AML-193 (cell line): ENCODE measurements at regions not wholly inside any gene's neighbourhood (a gene's known extent, or its start where the extent isn't known, plus 50 kb on each side); places are given as distances from the start of the nearest gene placed in this dataset.
"Not testable (repeated sequence)": the region's sequence is repeated elsewhere in the genome, so short reads cannot be mapped to it uniquely, and the experiment has no call there.

Experiments used
- DNase-seq, 2 experiments: peaks; one replicate each; lab custom pipeline; 2025; lab: John Stamatoyannopoulos, UW

DNA sequence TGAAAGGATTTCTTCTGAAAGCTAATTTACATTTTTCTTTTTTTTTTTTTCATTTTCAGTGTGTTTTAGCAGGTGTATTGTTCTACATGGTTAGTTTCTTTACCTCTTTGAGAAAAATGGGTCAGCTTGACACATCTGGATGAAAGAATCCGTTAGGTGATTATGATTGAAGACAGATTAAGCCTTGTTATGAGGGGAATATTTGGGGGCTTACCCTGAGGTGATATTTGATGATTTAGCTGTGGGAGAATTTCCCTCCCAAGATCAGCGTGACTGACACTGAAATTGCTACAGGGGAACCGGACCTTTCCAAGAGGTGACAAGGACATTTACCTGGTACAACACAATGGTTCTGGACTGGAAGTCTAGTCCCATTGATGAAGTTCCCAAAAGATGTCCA is 147.5 kb downstream of the NFKBIZ start:
- DNase-seq = no peak

DNA sequence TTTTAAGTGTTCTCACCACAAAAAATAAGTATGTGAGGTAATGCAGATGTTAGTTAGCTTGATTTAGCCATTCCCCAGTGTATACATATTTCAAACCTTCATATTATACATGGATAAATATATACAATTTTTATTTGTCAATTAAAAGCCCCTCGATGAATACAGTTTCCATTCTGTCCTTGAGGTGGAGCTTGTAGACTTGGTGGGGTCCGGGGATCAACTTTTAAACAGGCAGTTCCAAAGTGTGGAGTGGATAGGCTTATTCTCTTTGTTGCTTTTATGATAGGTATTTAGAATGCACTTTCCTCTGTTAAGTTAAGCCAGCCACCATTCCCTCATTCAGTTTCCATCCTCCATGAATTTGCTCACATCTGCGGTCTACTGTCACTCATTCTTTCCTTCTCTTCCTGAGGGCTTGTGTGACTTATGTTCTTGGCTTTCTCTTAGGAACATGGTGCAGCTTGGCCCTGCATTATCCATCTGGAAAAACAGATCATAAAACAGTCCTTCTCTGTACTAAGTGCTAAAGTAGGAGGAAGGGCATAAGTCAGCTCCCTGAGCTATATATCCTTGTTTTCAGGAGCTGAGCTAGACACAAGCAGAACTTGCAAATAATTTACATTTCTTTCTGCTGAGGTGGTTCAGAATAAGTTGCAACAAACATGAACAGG is 149.1 kb downstream of the NFKBIZ start:
- DNase-seq = no peak

DNA sequence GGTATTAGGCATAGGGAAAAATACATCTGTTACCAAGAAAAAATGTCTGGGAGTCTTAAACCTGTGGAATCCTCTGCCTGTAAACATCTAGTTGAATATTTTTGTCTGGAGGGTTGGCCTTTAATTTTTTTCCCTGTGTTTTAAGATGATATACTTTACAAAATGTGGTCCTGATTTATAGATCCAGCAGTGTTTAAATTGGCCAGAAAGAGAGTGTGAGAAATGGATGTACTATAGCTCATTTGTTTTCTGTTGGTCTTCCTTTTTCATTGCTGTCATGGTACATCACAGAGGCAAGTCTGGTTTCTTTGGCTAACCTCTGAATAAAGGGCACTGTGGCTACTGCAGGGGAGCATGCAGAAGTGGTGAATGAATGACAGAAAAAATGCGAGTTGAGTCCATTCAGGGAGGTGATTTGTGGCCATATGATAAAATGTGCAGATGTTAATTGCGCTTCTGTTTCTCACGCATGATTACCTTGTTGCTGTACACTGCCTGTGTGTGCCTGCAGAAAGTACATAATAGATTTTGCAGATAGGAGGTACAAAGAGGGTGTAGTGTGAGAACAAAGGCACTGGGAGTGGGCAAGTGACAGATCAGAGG is 150.0 kb downstream of the NFKBIZ start:
- no peak for DNase-seq

DNA sequence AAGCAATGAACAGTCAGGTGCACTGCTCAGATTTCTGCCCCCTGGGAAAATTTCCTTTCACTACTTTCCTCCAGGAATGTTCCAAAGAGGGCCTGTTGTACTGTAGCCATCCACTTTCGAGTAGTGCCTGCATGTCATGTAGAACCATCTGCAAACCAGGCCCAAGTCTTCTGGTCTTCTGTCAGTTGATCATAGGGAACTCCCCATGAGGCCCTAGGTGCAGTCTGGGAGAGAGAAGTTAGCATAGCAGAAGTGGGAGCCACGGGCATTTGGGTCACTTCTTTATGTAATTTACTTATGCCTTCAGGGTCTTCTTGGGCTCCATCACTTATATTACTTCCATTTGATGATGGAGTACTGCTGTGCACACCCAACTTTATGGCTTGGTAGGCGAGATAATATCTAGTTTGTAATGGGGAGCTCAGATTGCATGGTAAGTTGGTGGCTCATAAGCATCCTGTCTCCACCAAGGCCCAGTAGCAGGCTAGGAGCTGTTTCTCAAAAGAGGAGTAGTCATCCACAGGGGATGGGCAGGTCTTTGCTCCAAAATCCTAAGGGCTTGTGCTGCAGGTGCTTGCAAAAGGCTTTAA is 151.4 kb downstream of the NFKBIZ start:
- no peak for DNase-seq

DNA sequence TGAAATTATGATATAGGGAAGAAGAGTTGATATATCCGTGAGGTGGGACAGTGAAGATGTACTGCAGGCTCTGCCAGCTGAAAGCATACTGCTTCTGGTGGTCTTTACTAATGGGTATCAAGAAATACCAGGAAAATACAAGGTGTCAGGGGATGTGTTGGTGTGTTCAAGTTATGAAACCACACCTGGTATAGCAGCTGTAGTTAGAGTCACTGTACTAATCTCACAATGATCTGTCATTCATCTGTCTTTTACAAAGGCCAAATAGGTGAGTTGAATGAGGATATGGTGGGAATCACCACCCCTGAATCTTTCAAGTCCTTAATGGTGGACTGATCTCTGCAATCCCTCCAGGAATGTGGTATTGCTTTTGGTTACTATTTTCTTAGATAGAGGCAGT is 152.7 kb downstream of the NFKBIZ start:
- DNase-seq = no peak

DNA sequence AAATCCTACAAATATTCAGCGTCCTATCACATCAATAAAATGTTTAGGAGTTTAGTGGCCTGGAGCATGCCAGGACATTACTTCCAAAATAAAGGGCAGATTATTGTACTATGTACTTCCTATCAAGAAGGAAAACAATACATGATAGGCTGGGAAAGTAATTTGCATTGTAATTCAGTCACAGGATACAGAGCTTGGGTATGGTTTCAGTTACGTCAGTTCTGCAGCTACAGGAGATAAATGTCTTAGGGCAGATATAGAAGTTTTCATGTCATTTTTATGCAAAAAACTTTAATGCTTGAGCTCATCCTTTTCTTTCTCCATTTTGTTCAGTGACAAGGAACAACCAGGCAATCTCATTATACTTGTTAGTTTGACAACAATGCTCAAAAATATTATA is 155.2 kb downstream of the NFKBIZ start:
- no peak for DNase-seq

DNA sequence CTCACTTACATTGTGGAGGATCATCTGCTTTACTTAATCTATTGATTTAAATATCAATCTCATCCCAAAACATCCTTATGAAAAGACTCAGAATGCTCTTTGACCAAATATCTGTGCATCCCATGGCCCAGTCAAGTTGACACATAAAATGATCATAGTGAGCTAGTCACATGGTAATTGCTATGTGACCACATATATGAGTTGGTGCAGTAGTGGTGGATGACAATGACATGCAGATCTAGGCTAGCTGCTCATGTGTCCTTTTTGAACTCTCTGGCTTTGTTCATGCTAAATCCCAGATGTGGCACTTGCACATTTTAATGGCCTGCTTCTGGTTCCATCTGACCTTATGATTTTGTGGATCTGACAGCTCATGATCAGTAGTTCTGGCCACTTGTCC is 156.2 kb downstream of the NFKBIZ start:
- DNase-seq = no peak

DNA sequence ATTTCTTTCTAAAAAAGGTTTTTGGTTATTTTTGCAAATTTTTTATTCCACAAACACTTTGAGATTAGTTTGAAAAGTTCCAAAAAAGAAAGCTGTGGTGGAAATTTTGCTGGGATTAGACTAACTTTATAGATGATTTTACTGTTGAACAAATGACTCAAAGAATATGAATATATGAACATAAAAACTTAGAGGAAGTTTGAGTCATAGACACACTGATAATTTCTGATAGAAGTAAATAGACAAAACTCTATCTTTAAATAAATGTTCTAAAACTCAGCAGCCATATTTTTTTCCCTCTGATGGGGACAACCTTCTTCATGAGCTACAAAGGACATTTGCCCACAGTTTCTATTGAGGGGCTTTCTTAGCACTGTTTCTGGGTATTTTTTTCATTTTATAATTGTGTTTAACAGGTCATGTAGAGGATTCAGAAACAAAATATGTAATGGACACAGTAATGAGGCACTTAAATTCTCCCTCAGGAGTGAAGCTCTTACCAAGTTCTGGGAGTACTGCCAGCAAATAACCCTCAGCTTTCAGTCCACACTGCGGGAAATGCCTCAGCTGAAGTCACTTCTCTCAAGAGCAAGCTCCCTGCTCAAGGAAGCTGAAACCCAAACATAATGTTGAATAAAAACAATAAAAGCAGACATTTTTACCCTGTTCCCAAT is 157.6 kb downstream of the NFKBIZ start:
- DNase-seq = no peak

DNA sequence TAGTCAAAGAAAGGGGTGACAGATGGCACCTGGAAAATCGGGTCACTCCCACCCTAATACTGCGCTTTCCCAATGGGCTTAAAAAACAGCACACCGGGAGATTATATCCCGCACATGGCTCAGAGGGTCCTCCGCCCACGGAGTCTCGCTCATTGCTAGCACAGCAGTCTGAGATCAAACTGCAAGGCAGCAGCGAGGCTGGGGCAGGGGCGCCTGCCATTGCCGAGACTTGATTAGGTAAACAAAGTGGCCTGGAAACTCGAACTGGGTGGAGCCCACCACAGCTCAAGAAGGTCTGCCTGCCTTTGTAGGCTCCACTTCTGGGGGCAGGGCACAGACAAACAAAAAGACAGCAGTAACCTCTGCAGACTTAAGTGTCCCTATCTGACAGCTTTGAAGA is 159.1 kb downstream of the NFKBIZ start:
- not testable (repeated sequence) for DNase-seq

DNA sequence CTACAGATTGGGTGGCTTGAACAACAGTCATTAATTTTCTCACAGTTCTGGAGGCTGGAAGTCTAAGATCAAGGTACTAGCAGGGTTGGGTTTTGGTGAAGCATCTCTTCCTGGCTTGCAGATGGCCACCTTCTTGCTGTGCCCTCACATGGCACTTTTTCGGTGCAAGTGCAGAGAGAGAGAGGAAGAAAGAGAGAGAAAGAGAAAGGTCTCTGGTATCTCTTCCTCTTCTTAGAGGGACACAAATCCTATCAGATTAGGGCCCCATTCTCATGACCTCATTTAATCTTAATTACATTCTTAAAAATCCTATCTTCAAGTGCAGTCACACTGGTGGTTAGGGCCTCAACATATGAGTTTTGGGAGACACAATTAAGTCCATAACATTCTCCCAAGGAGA is 167.1 kb downstream of the NFKBIZ start:
- no peak for DNase-seq

DNA sequence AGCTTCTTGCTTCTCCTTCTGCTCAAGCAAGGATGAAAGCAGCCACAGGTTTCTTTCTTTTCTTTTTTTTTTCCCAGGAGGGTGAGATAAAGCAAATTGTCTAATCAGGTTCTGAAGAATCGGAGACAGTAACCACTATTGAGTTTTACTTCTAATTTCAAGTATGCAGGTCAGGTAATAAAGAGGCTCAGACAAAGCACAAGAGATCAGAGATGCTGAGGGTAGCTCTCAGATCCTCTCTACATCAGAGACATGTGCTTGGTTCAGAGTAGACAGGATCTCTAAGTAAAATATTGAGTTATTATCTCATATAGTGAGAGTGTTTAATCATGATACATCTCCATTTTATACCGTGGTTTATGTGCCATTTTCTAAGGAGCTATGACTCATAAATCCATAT is 168.5 kb downstream of the NFKBIZ start:
- no peak for DNase-seq

DNA sequence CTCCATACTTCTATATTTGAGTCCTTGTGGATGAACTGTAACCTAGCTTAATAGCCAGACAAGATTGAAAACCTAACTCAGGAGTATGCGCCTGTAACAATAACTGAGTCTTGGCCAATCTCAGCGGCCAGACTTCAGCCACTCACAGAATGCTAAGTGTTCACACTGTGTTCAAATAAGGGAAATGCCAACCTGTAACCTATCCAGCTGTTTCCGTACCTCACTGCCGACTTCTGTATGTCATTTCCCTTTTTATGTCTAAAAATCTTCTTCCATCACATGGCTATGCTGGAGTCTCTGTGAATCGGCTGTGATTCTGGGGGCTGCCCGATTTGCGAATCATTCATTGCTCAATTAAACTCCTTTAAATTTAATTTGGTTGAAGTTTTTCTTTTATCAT is 169.2 kb downstream of the NFKBIZ start:
- DNase-seq = no peak

DNA sequence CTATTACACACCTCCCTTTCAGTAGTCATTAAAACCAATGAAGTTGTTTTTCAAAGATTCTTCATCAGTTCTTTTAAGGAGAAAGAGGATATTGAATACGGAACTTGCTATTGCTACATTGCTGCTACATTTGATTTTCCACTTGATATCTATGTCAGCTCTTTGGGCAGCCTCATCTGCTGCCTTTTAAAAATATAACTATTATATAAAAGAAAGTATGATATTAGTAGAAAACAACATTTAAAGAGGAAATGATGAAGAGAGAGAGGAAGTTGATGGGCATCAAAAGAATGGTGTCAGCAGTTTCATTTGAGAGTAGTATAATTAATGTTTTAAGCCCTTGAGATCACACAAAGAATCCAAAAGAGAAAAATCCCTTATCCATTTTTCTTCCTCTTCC is 171.4 kb downstream of the NFKBIZ start:
- peak; percentile 35 to 39 for DNase-seq

DNA sequence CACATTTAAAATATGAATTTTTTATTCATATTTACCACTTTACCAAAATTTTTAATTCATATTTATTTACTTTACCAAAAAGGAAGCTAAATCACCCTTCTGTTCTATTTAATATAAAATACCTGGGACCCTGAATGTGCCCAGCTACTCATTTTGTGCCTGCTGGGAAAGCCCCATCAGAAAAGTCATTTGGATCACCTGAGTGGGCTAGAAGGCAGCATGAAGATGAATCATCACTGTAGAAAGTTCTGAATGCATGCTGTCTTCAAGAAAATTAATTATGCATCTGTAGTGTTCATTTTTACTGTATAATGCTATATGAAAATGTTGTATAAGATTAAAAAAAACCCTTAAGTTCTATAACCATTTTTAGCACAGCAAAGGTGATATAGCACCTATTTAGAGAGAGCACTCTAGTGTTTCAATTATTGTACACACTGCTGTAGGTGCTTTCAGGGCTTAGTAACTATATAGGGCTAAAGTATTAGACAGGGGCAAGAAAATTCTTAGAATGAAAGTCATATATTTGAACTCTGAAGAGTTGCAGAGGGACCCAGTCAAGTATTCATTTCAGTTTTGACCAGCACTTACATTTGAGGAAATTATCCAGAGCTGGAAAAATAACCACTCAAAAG is 175.1 kb downstream of the NFKBIZ start:
- no peak for DNase-seq

DNA sequence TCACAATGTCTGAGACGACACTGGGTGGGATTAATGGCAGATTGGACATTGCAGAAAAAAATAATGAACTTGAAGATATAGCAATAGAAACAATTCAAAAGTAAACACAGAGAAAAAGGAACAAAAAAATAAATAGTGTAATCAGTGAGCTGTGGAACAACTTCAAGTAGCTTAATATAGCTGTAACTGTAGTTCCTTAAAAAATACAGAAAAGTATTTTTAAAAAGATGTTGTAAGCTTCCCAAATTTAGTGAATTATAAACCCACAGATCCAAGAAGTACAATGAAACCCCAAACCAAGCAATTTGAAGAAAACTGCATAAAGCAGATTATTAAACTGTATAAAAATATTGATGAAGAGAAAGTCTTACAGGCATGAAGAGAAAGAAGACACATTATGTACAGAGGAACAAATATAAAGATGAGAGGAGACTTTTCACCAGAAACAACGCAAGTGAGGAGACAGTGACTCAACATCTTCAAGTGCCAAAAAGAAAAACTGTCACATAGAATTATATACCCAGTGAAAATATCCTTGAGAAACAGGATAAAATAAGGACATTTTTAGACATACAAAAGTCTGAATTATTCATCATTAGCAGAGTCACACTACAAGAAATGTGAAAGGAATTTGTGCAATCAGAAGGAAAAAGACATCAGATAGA is 176.4 kb downstream of the NFKBIZ start:
- peak; percentile 14 to 47 for DNase-seq

DNA sequence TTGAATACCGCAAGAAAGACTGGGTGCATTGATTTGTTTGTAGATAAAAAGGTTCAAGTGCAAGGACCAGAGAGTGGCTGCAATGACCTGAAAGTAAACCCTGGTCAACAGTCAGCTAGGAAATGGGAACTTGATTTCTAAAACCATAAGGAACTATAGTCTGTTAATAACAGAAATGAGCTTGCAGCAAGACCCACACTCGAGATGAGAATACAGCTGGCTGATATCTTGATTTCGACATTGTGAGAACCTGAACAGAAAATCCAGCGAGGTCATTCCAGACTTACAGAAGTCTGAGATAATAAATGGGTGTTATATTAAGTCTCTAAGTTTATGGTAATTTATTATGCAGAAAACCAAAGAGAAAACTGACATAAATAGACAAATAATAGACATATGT is 177.3 kb downstream of the NFKBIZ start:
- peak; percentile 83 to 87 for DNase-seq

DNA sequence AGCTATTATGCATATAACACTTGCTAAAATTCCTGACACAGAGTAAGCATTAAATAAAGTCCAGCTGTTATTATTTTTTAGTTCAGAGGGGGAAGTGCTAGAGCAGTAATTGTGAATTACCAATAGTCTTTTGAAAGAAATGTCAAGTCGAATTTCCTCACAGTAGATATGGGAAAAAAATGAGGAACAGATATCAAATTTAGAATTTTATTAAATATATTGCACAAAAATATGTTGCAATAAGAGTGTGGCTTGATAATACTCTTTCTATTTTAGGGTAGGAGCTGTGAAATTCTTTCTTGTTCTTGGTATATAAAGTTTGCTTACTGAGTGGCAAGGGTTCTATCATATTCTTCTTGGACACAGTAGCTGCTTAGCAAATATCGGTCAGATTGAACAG is 181.3 kb downstream of the NFKBIZ start:
- peak; percentile 75 to 77 for DNase-seq

DNA sequence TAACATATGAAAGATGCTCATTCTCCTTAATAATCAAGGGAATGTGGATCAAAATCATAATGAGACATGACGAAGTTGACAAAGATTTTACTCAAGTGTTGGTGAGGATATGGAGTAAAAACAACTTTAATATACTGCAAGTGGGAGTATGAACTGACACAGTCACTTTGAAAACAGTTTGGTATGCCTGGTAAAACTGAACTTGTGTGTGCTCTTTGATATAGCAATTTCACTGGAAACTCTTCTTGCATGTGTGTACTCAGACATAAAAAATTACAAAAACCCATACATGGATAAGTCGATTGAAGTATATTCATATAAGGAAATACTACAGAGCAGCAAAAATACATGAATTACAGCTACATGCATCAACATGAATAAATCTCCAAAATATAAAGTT is 182.5 kb downstream of the NFKBIZ start:
- DNase-seq = no peak

DNA sequence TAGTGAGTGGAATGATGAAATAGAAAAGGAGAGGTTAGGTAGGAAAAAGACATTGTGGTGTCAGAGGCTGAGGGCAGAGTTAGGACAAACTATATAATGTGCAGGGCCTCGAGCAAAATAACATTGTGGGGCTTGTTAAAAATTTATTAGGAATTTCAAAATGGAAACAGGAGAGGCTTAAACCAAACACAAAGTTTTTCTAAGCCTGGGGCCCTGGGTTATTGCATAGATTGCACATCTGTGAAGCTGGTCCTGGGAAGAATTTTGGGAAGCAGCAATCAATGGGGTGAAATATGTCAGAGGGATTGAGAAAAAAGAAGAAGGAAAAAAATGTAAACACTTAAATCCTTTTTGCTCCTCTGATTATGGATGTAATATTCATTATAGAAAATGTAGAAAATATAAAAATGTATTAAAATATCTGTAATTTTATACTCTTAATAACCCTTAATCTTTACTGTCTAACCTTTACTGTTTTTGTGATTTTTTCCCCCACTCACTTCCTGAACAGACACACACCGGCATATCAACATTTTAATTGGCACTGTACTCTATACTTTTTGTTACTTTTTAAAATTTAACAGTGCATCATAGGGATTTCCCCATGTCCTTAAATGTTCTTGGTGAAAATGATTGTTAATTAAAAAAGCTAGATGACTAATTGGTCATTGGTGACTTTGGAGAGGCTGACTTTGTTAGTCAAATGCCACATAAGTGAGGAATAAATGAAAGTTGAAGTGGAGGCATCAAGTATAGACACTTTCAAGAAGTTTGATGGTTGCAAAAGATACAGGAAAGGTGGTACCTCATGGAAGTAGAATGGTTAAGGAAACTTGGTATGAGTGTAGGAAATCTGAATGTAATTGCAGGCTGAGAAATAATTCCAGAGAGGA is 183.4 kb downstream of the NFKBIZ start:
- DNase-seq = no peak

DNA sequence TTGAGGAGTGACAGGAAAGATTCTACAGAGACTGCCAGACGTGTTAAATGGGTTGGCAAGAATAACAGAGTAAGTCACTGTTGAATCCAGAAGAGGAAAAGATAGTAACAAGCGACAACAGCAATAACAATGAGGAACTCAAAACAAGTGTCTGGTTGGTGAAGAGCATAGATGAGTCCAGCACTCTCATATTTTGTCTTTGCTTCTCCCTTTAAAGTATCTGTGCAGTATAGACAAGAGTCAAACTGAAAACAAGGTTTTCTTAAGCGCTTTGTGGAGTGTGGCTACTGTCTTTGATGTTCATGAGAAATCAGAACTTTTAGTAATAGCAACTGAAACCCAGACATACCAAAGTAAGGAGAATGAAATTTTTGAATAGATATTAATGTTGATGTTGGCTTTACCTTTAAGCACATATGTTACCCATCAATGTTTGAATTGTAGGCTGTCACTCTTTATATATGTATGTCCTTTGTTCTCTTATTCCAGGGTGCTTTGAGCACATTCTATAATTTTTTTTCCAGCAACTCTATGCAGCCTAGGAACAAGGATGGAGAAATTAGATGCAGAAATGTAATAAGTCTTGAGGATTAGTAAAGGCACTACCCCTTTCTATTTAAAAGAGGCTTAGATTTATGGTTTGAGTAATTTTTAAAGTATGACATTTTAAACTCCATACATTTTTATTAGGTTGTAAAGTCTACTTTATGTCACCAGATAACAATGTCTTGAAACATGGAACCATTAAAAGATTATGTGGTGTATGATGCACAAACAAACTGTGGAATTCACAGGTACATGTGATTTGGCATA is 185.5 kb downstream of the NFKBIZ start:
- no peak for DNase-seq
